Stomach (tissue), 4 donors: ENCODE measurements at regions not wholly inside any gene's neighbourhood (a gene's known extent, or its start where the extent isn't known, plus 50 kb on each side); places are given as distances from the start of the nearest gene placed in this dataset.

Source experiments
- CTCF ChIP-seq, 7 experiments: fragments of 450-650 bp in 4 of 7; fragments of 200-600 bp in 3 of 7; sonication (generic) in 3 of 7; IDR thresholded peaks; one replicate each; pipeline ENCODE4 v1.5.1; 2016 to 2019; ENCODE audit warnings: antibody characterized with exemption in 7 of 7, control low read depth in 2 of 7, mild to moderate bottlenecking in 1 of 7
- EP300 ChIP-seq: sonication (generic); formaldehyde crosslinking; IDR thresholded peaks from one replicate; pipeline ENCODE4 v1.6.1; 2017; ENCODE audit warnings: antibody characterized with exemption
- POLR2A ChIP-seq, 4 donors: fragments of 450-650 bp; IDR thresholded peaks; one replicate each; pipeline ENCODE4 v1.6.1; 2016; ENCODE audit warnings: antibody characterized with exemption in 4 of 4, control low read depth in 2 of 4, mild to moderate bottlenecking in 1 of 4, moderate library complexity in 1 of 4

- TF ChIP-seq CTCF (IDR thresholded peaks at IDR 0.05) = no peak
- no peak for TF ChIP-seq POLR2A (IDR thresholded peaks at IDR 0.05)
- no peak for TF ChIP-seq EP300
These were observed 151.3 kb downstream of the SPTSSA start for GRCh38 chr14:34310724-34311123.
